ENCODE measurements at regions not wholly inside any gene's neighbourhood (a gene's known extent, or its start where the extent isn't known, plus 50 kb on each side); places are given as distances from the start of the nearest gene placed in this dataset.

DNA sequence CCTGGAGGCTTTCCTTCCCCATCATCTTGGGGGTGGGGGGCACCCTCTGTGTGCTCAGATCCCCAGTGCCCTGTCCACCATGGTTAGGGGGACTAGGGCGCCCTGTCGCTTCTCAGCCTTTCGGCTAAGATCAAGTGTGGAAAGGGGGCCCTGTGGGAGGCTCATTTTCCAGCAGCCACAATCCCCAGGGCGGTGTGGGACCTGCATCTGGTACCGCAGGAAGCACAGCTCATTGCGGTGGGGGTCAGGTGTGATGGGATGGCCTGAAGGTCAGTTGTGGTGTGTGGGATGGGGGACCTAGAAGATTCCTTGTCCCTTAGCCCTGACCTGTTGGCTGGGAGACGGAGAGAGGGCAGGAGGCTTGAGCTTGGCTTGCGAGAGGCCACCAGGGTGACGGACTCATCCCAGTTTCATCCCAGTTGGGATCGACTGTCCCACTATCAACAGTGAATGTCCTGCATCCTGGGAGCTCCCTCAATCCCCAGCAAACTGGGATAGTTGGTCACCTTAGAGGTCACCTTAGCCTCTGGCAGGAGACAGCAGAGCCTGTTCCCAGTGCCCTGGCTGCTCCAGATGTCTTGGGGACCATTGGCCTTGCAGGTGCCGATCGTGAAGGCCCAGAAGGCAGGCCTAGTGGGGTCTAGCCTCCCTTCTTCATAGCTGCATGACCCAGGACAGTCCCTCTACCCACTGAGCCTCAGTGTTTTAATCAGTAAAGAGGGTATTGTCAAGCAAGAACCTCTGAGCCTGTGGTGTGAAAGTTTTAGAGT lies 64.5 kb upstream of the PMEPA1 start:
- TF ChIP-seq CTCF (IDR thresholded peaks at IDR 0.05), result no peak
- no peak for TF ChIP-seq POLR2AphosphoS5 (IDR thresholded peaks at IDR 0.05)
- no peak for TF ChIP-seq POLR2A (IDR thresholded peaks at IDR 0.05)
